A549 (cell line): ENCODE measurements at regions not wholly inside any gene's neighbourhood (a gene's known extent, or its start where the extent isn't known, plus 50 kb on each side); places are given as distances from the start of the nearest gene placed in this dataset.

ENCODE experiments used
- CEBPB ChIP-seq, 2 experiments: fragments of >200 bp in 1 of 2; sonication (Bioruptor Twin) in 1 of 2; formaldehyde crosslinking in 1 of 2; IDR thresholded peaks; 2 replicates each; pipeline ENCODE4 v1.6.1; 2012 to 2016
- RAD21 ChIP-seq, 2 experiments: fragments of >200 bp in 1 of 2; sonication (Bioruptor Twin) in 1 of 2; formaldehyde crosslinking in 1 of 2; IDR thresholded peaks in 1 of 2; conservative IDR thresholded peaks in 1 of 2; 2 replicates in 1 of 2; 3 replicates in 1 of 2; pipeline ENCODE4 v1.6.1; 2012 to 2018; ENCODE audit warnings: inconsistent platforms in 1 of 2
- TF ChIP-seq, protein P1 (sequence below): fragments of >200 bp; sonication (Bioruptor Twin); formaldehyde crosslinking; IDR thresholded peaks from 3 replicates; pipeline ENCODE4 v1.5.1; 2016

DNA sequence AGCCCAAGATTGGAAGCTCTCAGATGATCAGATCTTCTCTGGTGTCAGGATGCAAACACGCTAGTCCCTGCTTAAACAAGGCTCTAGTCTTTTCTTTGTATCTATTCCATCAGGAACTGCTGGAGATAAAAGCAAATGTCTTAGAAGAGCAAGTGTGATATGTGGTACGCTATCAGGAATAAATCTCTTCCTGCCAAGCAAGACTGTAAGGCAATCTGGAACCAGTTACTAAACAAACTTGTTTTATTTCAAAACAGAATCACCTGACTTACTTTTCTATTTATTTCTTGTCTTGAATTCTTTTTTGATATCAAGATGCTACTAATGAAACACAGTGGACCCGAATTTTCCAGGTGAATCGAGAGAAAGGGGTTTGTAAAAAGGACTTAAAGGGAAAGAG lies 139.9 kb upstream of the ZNF644 start:
- TF ChIP-seq, protein P1, sequence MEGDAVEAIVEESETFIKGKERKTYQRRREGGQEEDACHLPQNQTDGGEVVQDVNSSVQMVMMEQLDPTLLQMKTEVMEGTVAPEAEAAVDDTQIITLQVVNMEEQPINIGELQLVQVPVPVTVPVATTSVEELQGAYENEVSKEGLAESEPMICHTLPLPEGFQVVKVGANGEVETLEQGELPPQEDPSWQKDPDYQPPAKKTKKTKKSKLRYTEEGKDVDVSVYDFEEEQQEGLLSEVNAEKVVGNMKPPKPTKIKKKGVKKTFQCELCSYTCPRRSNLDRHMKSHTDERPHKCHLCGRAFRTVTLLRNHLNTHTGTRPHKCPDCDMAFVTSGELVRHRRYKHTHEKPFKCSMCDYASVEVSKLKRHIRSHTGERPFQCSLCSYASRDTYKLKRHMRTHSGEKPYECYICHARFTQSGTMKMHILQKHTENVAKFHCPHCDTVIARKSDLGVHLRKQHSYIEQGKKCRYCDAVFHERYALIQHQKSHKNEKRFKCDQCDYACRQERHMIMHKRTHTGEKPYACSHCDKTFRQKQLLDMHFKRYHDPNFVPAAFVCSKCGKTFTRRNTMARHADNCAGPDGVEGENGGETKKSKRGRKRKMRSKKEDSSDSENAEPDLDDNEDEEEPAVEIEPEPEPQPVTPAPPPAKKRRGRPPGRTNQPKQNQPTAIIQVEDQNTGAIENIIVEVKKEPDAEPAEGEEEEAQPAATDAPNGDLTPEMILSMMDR = no peak
- TF ChIP-seq RAD21 (conservative IDR thresholded peaks at IDR 0.05 in 1 of 2, IDR thresholded peaks at IDR 0.05 in 1 of 2) (no peak), CEBPB (IDR thresholded peaks at IDR 0.05) (no peak)
